CD4-positive, alpha-beta T cell treated with Interleukin-4 for 1 hour (primary cell): ENCODE measurements at regions not wholly inside any gene's neighbourhood (a gene's known extent, or its start where the extent isn't known, plus 50 kb on each side); places are given as distances from the start of the nearest gene placed in this dataset.
"Not testable (repeated sequence)": the region's sequence is repeated elsewhere in the genome, so short reads cannot be mapped to it uniquely, and the experiment has no call there.

ENCODE experiments used
- DNase-seq, 2 donors: peaks; one replicate each; pipeline ENCODE4 v3.0.0-alpha.2; 2020 to 2022

DNA sequence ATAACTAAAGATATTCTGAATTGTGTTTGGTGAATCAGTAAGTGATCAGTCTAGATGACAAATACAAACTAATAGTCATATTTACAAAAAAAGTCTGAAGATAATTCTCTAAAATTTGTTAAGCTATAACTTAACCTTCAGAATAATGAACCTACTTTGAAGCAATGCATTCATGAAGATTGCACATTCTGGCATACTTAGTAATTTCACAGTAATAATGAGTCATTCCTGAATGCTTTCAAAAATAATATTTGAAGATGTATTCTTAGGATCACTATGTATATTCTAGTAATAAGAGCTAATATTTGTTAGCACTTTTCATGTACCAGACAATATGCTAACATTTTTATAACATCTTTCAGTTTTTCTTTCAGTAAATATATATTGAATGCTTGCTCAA lies 756.7 kb upstream of the SLIT2 start:
- no peak for DNase-seq

DNA sequence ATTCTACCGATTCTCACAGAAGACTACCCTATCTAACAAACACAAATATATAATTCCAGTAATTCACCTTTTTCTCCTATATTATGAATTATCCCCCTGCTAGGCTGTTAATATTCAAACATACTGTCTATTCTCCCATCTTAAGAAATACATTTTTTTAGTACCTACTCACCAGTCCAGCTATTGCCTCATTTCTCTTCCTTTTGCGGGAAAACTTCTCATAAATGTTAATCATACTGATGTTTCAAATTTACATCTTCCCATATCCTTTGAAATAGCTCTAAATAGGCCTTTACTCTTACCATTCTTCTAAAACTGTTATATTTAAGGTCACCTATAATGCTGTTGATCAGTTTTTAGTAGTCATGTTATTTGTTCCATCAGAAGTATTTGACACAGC lies 759.1 kb upstream of the SLIT2 start:
- no peak for DNase-seq

DNA sequence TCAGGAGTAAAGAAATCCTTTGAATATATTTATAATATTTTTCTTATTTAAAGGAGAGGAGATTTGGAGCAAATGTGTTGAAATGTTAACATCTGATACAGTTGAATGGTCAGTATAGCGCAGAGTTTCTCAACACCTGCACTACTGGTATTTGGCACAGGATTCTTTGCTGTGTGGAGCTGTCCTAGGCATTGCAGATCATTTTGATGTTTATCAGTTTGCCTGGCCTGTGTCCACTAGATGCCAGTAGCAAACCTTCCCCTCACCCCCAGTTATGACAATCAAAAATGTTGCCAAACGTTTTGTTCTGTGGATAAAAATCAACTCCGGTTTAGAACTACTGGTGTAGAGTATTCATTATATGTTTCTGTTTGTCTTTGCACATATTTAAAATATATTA lies 765.3 kb upstream of the SLIT2 start:
- DNase-seq: no peak

DNA sequence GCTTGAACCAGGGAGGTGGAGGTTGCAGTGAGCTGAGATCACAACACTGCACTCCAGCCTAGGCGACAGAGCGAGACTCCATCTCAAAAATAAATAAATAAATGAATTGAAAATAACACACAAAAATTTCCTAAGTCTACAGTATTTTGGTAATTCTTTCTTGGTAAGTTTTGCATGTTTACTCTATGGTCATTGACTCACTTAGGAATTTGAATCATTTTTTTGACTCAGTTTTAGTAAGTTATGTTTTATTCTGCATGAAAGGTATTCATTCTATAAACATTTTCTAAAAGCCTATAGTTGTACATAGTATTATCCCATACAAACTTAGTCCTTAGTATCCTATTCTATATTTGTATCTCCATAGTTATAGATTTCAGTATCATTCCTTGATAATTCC lies 772.9 kb upstream of the SLIT2 start:
- no peak for DNase-seq

DNA sequence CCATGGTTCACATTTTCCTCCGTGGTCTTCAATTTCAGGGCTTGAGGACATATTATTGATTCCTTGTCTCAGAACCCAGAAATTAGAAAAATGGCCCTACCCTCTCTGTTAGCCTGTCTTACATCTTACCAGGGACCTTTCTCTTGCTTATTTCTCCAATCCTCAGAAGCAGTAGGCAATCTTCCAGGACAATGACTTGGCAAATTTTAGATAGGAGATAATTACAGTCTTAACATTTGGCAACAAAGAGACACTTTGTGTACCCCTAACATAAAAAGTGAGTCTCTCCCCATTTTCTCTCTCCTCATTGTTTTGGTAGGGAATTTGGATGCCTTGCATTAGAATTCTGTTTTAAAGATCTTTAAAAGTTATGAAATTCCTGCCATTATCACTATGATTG lies 778.1 kb upstream of the SLIT2 start:
- DNase-seq: no peak

DNA sequence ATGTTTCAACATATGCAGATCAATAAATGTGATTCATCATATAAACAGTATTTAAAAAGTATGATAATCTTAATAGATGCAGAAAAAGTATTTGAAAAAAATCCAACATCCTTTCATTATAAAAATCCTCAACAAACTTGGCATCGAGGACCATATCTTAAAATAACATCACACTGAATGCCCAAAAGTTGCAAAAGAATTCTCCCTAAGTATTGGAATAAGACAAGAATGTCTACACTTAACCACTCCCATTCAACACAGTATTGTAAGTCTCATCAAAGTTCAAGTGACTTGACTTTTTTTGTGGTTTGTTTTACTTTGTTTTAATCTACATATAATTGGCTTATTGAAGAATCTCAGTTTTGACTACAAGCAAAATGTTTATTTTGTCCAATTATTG lies 779.0 kb upstream of the SLIT2 start:
- no peak for DNase-seq

DNA sequence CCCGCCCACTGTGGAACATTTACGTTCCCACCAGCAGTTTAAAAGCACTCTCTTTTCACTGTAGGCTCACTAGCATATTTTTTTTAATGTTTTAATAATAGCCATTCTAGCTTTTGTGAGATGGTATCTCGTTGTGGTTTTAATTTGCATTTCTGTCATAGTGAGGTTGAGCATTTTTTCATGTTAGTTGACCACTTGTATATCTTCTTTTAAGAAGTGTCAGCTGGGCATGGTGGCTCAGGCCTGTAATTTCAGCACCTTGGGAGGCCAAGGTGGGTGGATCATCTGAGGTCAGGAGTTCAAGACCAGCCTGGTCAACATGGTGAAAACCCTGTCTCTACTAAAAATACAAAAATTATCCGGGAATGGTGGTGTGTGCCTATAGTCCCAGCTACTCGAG lies 781.7 kb upstream of the SLIT2 start:
- DNase-seq: not testable (repeated sequence)

DNA sequence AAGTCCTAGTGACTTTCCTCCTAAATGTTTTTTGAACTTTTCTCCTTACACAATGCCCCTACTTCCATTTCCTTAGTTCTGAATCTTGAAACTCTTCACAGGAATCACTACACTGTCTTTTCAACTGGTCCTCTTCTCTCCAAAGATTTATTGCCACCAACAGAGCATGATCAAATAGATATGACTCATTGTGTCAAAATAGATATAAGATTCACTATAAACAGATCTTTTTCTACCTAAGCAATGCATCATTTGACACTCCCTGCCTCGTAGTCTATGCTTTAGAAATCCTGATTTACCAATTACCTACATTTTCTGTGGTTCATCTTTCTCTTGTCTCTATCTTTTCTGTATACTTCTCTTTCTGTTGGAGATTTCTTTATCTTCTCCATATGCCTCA lies 789.6 kb upstream of the SLIT2 start:
- no peak for DNase-seq

DNA sequence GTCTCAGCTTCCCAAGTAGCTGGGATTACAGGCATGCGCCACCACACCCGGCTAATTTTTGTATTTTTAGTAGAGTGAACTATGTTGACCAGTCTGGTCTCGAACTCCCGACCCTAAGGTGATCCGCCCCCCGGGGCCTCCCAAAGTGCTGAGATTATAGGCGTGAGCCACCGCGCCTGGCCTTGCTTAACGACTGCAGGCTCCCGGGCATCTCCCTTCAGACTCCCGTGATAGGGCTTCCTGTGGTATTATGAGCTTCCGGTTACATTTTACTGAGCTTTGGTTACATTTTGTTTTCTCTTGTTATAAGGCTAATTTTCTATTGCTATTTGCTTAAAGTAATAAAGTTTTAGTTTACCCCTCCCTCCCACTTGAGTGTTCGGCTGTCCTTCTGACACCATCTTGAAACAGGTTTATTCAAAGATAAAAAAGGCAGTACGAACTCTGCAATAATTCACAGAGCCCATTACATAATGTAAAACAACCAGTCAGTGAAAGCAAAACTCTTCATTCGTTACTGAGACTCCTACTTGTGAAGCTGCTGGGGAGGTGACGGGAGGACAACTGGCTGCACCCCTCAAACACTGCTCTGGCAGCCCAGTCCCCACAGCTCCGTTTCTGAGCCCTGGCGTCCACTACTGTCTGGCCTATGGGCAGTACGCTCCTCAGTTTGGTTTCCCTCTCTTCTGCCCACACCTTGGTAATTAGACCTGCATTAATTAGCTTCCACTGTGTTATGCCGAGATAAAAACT lies 795.7 kb upstream of the SLIT2 start:
- DNase-seq: no peak

DNA sequence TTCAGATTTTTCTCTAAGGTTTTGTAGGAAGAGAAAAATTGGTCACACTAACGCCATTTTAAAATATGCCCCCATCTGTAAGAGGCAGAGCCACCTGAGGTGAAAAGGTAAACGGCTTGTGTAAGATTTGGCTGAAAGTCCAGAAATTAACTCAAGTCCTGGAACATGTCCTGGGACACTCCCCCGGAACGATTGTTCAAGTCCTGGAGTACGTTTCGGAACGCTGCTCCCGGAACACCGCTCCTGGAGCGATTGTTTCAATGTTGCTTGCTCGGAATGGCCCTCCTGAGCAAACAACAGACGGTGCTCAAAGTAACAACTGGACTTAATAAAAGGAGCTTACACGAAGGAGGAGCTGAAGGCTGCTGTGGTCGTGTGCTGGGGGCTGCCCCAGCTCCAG lies 796.5 kb upstream of the SLIT2 start:
- no peak for DNase-seq

DNA sequence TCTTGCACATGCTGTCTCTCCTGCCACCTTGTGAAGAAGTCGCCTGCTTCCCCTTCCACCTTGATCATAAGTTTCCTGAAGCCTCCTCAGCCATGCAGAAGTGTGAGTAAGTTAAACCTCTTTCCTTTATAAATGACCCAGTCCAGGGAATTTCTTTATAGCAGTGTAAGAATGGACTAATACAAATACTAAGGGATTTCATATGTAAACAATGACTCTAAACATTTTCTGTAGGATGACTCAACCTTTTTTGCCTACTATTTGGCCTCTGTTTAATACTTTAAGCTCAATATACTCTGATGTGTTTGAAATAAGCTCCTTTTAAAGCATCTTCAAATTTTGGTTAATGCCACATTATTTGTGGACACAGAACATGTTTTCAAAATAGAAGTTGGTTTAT lies 813.5 kb upstream of the SLIT2 start:
- no peak for DNase-seq

DNA sequence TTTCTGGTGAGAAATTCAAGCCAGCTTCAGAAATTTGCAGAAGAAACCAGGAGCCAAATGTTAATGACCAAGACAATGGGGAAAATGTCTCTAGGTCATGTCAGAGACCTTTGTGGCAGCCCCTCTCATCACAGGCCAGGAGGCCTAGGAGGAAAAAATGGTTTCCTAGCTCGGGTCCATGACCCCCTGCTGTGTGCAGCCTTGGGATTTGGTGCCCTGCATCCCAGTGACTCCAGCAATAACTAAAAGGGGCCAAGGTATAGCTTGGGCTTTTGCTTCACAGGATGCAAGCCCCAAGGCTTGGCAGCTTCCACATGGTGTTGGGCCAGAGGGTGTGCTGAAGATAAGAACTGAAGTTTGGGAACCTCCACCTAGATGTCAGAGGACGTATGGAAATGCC lies 814.7 kb upstream of the SLIT2 start:
- no peak for DNase-seq

DNA sequence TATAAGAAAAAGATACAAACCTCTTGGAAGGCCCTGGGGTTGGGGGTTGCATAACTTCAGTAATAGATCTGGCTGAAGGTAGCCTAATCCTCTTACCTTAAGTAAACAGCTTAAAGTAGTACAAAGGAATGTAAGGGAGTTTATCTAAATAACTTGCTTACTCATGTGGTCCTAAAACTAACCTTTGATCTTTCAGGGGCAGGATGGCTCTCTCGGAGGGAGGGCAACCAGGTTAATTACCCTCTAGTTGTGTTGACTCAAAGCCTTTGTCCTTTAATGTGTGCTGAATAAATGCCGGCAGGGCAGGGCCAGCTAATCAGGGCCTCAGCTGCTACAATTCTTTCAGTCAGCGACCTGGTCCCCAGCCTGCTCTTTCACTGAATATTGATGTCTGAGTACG lies 822.0 kb upstream of the SLIT2 start:
- no peak for DNase-seq

DNA sequence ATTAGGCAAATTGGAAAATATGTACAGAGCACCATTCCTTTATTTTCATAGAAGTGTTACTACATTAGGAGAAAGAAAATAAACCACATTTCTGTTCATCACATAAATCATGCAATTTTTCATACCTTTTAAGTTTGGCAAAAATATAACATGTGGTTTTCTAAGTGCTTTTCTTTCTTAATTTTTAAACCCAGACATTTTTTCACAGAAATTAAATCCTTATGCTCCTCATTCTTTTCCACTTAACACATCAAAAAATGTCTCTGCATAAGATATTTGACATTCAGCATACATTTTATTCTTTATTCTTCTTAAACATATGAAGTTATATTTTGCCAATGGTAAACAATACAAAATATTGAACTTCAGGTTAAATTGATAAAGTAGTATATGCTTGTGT lies 826.6 kb upstream of the SLIT2 start:
- DNase-seq: no peak

DNA sequence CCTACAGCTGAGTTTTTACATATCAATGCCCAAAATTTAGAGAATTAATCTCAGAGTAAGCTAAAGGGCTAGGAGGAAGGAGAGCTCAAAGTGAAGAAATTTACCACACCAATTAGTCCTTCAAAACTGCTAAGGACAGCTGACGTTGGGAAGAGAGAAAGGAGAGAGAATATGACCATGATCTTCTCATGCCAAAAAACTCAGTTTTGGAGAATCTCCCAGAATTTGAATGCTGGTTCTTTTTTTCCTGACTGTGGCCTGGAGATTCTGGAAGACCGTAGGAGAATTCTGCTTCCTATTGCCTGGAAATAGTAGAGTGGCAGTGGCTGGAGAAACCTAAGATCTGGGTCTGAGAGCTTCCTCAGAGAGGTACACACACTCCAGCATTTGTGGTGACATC lies 834.4 kb upstream of the SLIT2 start:
- no peak for DNase-seq

DNA sequence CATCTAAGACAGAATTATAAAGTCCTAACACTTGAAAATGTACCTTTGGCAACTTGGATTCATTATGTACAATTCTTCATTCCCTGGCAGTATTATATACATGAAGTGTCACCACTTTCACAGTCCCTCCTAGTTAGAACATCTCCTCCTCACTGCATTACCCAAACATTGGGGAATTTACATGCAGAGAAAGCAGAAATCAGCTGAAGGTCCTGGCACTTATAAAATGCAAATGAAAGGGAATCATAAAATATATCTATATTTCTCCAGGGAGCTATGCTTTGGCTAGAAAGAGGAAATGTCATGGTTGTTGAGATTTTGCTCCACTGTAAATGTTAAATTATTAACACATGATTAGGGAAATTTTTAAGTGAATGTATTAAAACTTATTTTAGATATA lies 835.6 kb upstream of the SLIT2 start:
- no peak for DNase-seq

DNA sequence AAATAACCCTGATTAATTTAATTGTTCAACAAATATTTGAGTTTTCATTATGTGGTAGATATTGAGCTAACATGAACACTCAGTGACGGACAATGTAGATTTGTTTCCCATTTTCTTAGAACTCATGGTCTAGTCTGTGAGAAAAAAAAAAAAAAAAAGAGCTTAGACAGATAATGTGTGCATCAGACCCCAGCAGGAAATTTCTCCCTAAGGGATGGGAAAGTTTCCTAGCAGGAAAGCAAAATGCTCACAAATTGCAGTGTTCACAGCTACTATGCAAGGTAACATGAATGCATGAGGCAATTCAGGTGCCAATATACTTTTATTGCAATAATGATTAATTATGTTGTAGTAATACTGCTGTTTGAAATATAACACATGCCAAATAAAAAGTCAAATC lies 843.2 kb upstream of the SLIT2 start:
- DNase-seq: no peak

DNA sequence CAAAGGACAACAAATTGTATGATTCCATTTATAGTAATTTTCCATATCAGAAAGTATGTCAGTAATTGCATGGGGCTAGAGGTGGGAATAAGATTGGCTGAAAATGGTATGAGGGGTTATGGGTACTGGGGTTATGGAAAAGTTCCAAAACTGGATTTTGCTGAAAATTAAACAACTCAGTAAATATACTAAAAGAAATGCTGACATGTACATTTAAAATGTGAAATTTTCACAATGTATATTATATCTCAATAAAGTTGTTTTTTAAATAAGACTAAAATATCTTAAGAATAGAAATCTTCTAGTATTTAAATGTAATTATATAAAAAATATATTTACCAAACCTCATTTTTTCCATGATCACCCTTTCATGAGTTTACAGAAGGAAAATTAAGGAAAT lies 844.9 kb upstream of the SLIT2 start:
- DNase-seq: no peak

DNA sequence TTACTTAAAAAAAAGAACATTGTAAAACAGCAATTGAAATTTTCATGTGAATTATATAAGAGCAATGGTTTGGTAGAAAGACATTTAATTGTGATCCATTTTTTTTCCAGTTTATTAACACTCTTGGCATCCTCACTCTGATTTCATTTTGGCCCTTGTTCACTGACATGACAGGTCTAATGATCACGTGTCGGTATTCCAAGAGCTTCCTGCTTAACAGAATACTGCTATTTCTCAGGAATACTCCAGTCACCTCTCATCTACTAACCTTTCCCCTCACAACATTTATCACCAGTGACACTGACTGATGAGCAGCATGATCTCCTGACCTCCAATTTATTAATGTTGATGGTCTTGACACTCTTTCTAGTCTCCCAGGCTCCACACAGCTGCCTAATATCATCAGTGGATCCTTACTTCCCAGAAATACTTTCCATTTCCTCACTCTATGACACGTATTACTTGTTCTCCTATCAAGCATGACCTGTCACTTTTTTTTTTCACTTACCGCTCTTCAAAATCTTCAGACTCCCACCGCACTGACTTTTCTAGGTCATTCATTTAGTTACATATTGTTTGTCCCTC lies 847.8 kb upstream of the SLIT2 start:
- DNase-seq: no peak

DNA sequence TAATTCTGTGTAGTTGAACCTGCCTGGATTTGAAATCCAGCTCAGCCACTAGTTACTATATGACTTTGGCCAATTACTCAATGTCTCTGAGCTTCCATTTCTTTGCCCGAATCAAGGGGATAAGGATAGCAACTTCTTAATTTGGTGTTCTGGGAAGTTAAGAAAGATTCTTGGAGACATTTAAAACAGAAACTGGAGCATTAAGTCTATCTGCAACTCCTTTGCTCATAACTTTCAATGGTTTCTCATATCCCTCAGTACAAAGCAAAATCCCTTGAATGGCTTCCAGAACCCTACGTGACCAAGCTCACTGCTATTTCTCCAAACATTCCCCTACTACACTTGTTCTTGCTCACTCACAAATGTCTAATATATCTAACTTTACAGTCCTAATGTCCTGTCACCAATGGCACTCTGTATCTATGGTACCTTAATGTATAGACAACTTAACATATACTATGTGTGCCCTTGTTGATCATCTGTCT lies 849.1 kb upstream of the SLIT2 start:
- DNase-seq: no peak

DNA sequence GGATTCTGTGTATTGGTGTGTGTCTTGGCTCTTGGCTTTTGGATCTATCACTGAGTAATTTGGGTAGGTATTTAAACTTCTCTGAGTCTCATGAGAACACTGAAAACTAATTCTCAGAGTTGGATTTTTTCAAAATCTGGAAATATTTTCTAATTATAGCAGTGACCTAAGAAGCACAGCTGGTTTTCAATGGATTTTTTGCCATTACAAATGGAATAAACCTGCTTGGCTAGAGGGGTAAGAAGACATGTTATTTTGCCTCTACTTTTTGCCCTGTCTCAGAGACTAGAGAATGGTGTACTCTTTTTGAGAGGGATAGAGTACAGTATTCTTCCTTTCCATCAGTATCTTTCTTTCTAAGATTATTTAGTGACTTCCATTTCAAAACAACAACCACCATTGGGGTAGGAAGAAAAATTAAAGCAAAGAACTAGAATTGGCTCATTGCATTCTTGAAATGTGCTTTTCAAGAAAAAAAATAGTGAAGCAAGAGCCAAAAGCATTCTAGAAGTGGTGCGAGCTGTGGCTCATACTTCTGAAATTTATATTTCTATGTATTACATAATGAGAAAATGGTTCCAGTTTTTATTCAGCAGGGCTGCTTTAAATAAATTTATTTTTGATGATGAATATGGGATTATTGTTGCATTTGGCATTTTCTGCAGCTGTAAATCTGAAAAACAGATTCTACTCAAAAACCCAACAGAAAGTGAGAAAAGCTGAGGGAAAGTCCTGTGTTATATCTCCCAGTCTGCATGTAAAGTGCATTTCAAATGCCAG lies 850.2 kb upstream of the SLIT2 start:
- DNase-seq: no peak

DNA sequence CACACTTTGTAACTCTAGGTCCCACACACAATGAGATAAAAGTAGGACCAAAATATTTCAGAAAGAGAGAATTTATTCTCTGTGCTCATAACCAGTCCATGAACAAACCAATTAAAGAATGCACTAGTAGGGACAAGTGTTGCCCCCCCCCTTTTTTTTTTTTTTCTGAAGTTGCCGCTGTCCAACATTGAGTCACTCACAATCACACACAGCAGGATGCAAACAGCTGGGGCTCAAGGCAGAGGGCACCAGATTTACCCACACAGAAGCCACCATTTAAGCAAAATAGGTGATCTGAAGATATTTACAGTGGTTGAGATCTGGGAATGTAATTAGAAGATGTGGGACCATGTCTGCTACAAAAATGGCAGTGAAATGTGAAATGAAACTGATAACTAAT lies 850.9 kb upstream of the SLIT2 start:
- DNase-seq: no peak

DNA sequence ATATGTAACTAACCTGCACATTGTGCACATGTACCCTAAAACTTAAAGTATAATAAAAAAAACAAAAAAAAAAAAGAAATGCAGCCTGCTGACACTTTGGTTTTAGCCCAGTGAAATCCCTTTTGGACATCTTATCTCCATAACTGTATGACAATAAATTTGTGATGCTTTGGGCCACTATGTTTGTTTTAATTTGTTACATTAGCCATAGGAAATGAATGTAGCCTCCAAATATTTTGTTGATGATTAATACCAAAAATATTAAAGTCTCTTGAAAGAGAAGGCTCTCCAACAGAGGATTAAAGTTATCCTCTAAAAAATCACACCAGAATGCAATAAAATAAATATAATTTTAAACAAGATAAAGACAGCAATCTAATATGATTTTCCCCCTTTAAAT lies 852.7 kb upstream of the SLIT2 start:
- DNase-seq: no peak

DNA sequence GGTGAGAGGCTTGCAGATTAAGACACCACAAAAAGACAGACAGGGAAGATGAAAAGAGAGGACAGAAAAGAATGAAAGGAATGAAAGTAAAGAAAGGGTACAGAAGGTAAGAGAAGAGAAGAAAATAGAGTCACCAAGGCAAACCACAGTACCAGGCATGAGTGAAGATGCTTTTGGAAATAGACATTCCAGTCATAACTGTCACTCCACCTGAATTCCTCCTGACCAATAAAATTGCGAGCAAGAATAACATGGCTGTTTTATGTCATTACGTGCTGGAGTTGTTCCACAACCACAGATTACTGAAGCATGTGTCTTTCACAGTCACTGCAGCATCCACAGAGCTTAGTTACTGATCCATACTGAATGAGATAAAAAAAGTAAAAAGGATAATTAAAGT lies 864.9 kb upstream of the SLIT2 start:
- DNase-seq: no peak
